Esophagus muscularis mucosa (tissue), 4 donors: ENCODE measurements at regions not wholly inside any gene's neighbourhood (a gene's known extent, or its start where the extent isn't known, plus 50 kb on each side); places are given as distances from the start of the nearest gene placed in this dataset.

Source experiments
- DNase-seq: peaks from one replicate; pipeline ENCODE4 v3.0.0-alpha.2; 2017; ENCODE audit errors: extremely low spot score
- H3K27ac ChIP-seq, 4 donors: fragments of 200-600 bp; sonication (generic); replicated peaks in 1 of 4; 1 replicate in 3 of 4; 2 replicates in 1 of 4; pipeline ENCODE4 v1.5.1; 2016 to 2019; ENCODE audit warnings: mild to moderate bottlenecking in 1 of 4
- H3K27me3 ChIP-seq, 4 donors: fragments of 200-600 bp; sonication (generic); one replicate each; pipeline versions ENCODE4 v1.5.1 to v1.6.0; 2016 to 2019
- H3K36me3 ChIP-seq, 4 donors: fragments of 200-600 bp; sonication (generic); one replicate each; pipeline ENCODE4 v1.5.1; 2016 to 2019
- H3K4me1 ChIP-seq, 4 donors: fragments of 200-600 bp; sonication (generic); one replicate each; pipeline ENCODE4 v1.5.1; 2016 to 2019
- H3K4me3 ChIP-seq, 4 donors: fragments of 200-600 bp; sonication (generic); 1 replicate in 2 of 4; 2 replicates in 2 of 4; pipeline ENCODE4 v1.5.1; 2016 to 2019; ENCODE audit warnings: mild to moderate bottlenecking in 4 of 4, moderate library complexity in 1 of 4
- H3K9me3 ChIP-seq, 4 donors: fragments of 200-600 bp; sonication (generic); 1 replicate in 3 of 4; 2 replicates in 1 of 4; pipeline ENCODE4 v1.5.1; 2016 to 2019
- EP300 ChIP-seq: sonication (generic); formaldehyde crosslinking; IDR thresholded peaks from one replicate; pipeline ENCODE4 v1.6.1; 2017; ENCODE audit warnings: antibody characterized with exemption
- POLR2A ChIP-seq: fragments of 450-650 bp; IDR thresholded peaks from one replicate; pipeline ENCODE4 v1.6.1; 2017; ENCODE audit warnings: antibody characterized with exemption, moderate library complexity, mild to moderate bottlenecking, low read depth
- POLR2AphosphoS5 ChIP-seq, 2 donors: sonication (generic); formaldehyde crosslinking; IDR thresholded peaks; one replicate each; pipeline ENCODE4 v1.6.1; 2017; ENCODE audit warnings: antibody characterized with exemption in 2 of 2
- WGBS: methylation state at CpG from one replicate; pipeline ENCODE4 v1.1.5; 2018; 5-methylcytosine and 5-hydroxymethylcytosine counted together
- intact Hi-C: fragments of 100-400 bp; cut with DNase I; formaldehyde crosslinking; loops from one replicate; pipeline ENCODE4 v1.15.1; 2023
- TF ChIP-seq, protein P1 (sequence below), 3 experiments: fragments of 200-600 bp in 2 of 3; fragments of 450-650 bp in 1 of 3; sonication (generic) in 2 of 3; IDR thresholded peaks; one replicate each; pipeline ENCODE4 v1.5.1; 2017 to 2019; ENCODE audit warnings: antibody characterized with exemption in 3 of 3, mild to moderate bottlenecking in 2 of 3, moderate library complexity in 1 of 3

GRCh38 chr15:96072821-96073220 is 257.7 kb upstream of the NR2F2 start:
- intact Hi-C loops = no loop called here
- no peak for DNase-seq
- TF ChIP-seq POLR2A = no peak
- TF ChIP-seq EP300 = no peak
- TF ChIP-seq, protein P1, sequence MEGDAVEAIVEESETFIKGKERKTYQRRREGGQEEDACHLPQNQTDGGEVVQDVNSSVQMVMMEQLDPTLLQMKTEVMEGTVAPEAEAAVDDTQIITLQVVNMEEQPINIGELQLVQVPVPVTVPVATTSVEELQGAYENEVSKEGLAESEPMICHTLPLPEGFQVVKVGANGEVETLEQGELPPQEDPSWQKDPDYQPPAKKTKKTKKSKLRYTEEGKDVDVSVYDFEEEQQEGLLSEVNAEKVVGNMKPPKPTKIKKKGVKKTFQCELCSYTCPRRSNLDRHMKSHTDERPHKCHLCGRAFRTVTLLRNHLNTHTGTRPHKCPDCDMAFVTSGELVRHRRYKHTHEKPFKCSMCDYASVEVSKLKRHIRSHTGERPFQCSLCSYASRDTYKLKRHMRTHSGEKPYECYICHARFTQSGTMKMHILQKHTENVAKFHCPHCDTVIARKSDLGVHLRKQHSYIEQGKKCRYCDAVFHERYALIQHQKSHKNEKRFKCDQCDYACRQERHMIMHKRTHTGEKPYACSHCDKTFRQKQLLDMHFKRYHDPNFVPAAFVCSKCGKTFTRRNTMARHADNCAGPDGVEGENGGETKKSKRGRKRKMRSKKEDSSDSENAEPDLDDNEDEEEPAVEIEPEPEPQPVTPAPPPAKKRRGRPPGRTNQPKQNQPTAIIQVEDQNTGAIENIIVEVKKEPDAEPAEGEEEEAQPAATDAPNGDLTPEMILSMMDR (IDR thresholded peaks at IDR 0.05) = no peak
- TF ChIP-seq POLR2AphosphoS5 (IDR thresholded peaks at IDR 0.05) = no peak
- H3K4me3 ChIP-seq = no peak overlapping the region
- H3K4me1 ChIP-seq = no peaks in the 10 kb centered on the region
- WGBS = 84% methylated on average over 2 of the region's 2 CpGs
- H3K36me3 ChIP-seq = no peaks in the 10 kb centered on the region
- no peak overlapping the region for H3K27ac ChIP-seq
- no peaks in the 10 kb centered on the region for H3K9me3 ChIP-seq
- H3K27me3 ChIP-seq = no peaks in the 10 kb centered on the region

- no peaks in the 10 kb centered on the region for H3K4me1 ChIP-seq
- H3K27ac ChIP-seq = no peak overlapping the region
- no peak for DNase-seq
- intact Hi-C loops = no loop called here
- TF ChIP-seq POLR2A (no peak), EP300 (no peak), POLR2AphosphoS5 (IDR thresholded peaks at IDR 0.05) (no peak)
- TF ChIP-seq, protein P1 (IDR thresholded peaks at IDR 0.05) = no peak
- H3K27me3 ChIP-seq = no peaks in the 10 kb centered on the region
- no peaks in the 10 kb centered on the region for H3K36me3 ChIP-seq
- no peaks in the 10 kb centered on the region for H3K9me3 ChIP-seq
- WGBS = 95% methylated on average over 4 of the region's 4 CpGs
- no peak overlapping the region for H3K4me3 ChIP-seq
Observed at GRCh38 chr15:96073908-96074307, 256.6 kb upstream of the NR2F2 start.

DNA sequence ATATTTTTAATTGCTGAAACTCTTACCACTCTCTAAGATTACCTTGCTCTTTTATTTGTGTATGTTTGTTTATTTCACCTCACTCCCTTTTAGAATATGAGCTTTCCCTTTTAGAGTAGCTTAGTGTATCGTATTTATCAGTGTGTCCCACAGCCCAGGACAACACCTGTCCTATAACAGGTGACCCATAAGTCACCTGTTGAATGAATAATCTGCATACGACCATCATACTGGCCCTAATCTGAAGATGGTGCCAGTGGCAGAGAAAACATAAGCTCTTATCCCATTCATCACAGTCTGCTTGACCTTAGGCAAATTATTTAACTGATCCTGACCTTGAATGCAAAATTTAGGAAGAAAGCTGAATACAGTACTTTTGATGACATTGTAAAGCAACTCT is 254.6 kb upstream of the NR2F2 start:
- intact Hi-C loops = no loop called here
- Histone ChIP-seq H3K4me1 (no peaks in the 10 kb centered on the region), H3K4me3 (no peak overlapping the region), H3K36me3 (no peaks in the 10 kb centered on the region), H3K9me3 (no peaks in the 10 kb centered on the region), H3K27me3 (no peaks in the 10 kb centered on the region), H3K27ac (no peak overlapping the region)
- no peak for TF ChIP-seq EP300
- no peak for TF ChIP-seq POLR2AphosphoS5 (IDR thresholded peaks at IDR 0.05)
- TF ChIP-seq, protein P1 (IDR thresholded peaks at IDR 0.05) = no peak
- TF ChIP-seq POLR2A = no peak
- WGBS = 83% methylated on average over 2 of the region's 2 CpGs
- DNase-seq = no peak

DNA sequence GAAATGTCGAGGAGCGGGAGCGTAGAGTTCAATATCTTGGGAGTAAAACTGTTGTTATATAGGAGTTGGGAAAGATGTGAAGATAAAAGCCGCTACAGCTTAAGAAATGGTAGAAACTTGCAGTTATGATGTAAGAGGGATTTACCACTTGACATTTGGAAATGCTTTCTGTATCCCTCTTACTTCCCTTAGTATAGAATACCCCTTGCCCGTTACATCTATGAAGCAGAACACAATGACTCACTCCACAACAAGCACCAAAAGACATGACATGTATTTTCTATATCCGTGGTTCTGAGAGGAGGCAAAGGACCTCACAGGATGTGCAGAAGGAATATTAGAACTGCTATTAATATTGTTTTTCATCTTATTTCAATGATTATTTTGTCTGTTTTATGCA is 254.2 kb upstream of the NR2F2 start:
- no peak overlapping the region for H3K27ac ChIP-seq
- no peaks in the 10 kb centered on the region for H3K4me1 ChIP-seq
- 92% methylated on average over 6 of the region's 6 CpGs for WGBS
- H3K36me3 ChIP-seq = no peaks in the 10 kb centered on the region
- intact Hi-C loops = no loop called here
- no peak for DNase-seq
- no peaks in the 10 kb centered on the region for H3K9me3 ChIP-seq
- H3K4me3 ChIP-seq = no peak overlapping the region
- no peaks in the 10 kb centered on the region for H3K27me3 ChIP-seq
- TF ChIP-seq, protein P1 (IDR thresholded peaks at IDR 0.05) = no peak
- no peak for TF ChIP-seq EP300

DNA sequence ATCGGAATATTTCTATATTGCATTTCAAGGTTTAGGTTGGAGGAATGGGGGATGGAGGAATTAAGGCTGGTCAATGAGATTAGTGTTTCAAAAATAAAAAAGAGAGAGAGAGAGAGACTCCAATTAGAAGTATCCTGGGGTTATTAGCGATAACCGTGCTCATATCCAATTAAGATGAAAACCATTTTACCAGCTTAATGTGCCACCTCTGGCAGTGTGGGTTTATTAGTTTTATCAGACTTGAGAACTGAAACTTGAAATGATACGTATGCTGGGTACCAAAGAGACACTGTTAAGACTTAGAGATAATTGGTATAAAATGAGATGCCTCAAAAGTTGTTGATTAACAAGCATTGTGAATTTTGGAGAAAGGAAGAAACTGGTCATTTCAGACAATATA is 251.5 kb upstream of the NR2F2 start:
- no peak for DNase-seq
- Histone ChIP-seq H3K36me3 (no peaks in the 10 kb centered on the region), H3K27ac (no peak overlapping the region), H3K4me1 (no peaks in the 10 kb centered on the region), H3K9me3 (peaks cover 0 to 4% (median 0%) of the 10 kb centered on the region in 4 donors), H3K27me3 (no peaks in the 10 kb centered on the region), H3K4me3 (no peak overlapping the region)
- TF ChIP-seq POLR2AphosphoS5 (IDR thresholded peaks at IDR 0.05) (no peak), POLR2A (no peak), EP300 (no peak)
- TF ChIP-seq, protein P1 (IDR thresholded peaks at IDR 0.05) = no peak
- 94% methylated on average over 4 of the region's 4 CpGs for WGBS
- intact Hi-C loops = no loop called here
